ENCODE measurements at regions not wholly inside any gene's neighbourhood (a gene's known extent, or its start where the extent isn't known, plus 50 kb on each side); places are given as distances from the start of the nearest gene placed in this dataset.

DNA sequence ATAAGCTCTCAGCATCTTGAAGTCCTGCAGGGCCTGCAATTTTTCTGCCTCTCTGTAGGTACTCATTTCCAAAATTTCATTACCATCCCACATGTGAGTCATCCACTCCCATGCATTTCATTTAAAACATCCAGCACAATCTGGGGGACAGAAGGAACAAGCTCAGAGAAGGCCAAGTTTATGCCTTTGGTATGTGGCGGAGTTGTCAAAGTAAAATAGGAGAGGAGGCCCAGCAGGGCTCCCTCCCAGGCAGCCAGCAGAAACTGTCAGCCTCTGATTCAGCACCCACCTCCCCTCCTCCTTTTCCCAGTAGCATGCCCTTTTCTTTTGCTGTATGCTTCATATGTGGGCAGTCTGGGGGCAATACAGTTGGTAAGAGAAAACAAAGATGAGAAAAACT, 126.4 kb upstream of the ZNF366 start:
- no peaks in the 10 kb centered on the region for H3K27me3 ChIP-seq (ENCODE audit: low read depth, low read length)
- no peak overlapping the region for H3K4me3 ChIP-seq (ENCODE audit: low read depth in 1 of 2, low read length in 2 of 2)
- H3K4me1 ChIP-seq (ENCODE audit: control insufficient read depth in 1 of 2, insufficient read depth in 2 of 2, low read length in 2 of 2): peaks cover 5 to 11% of the 10 kb centered on the region in 2 donors
- H3K9me3 ChIP-seq (ENCODE audit: control insufficient read depth in 1 of 2, low read length in 2 of 2): no peaks in the 10 kb centered on the region
- peak overlapping the region; percentile 28 for H3K27ac ChIP-seq (ENCODE audit: low read length)
- H3K36me3 ChIP-seq (ENCODE audit: control insufficient read depth in 1 of 2, insufficient read depth in 2 of 2, low read length in 2 of 2): no peaks in the 10 kb centered on the region

DNA sequence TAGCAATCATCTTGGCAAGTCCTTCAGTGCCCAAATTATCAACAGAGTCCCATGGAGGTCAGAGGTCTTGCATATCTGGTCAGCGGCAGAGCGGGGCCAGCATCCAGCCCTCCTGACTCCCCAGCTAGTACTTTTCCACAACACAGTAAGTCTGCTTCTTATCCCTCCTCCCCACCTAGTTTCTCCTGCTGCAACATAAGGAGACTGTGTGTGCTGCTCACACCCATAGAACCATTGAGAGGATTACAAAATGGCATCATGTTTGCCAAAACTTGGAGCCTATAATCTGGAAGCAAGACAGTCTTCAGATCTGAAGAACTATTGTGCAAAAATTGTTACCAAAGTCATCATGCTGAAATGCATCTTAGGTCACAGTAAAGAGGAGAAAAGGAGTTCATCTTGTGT, 125.8 kb upstream of the ZNF366 start:
- H3K27me3 ChIP-seq (ENCODE audit: low read depth, low read length): no peaks in the 10 kb centered on the region

DNA sequence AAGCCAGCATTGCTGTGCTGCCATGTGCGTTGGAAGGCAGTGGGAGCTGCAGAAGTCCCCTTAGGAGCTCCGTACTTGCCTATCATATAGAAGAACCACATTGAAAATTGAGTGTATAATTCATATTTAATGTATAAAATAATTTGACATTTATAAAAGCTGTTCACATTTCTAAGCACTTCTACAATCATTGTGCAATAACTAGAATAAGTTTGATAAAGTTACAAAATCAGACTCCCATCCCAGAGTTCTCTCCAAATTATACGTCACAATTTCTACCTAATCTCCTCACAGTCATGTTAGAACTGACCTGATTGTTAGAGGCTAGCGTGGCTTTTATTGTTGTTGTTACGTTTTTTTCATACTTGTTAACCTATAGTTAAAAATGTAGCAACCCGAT, 123.5 kb upstream of the ZNF366 start:
- peaks cover 5 to 11% of the 10 kb centered on the region in 2 donors for H3K4me1 ChIP-seq (ENCODE audit: control insufficient read depth in 1 of 2, insufficient read depth in 2 of 2, low read length in 2 of 2)
- no peak overlapping the region for H3K27ac ChIP-seq (ENCODE audit: low read length)
- no peaks in the 10 kb centered on the region for H3K36me3 ChIP-seq (ENCODE audit: control insufficient read depth in 1 of 2, insufficient read depth in 2 of 2, low read length in 2 of 2)
- H3K9me3 ChIP-seq (ENCODE audit: control insufficient read depth in 1 of 2, low read length in 2 of 2): no peaks in the 10 kb centered on the region
- no peaks in the 10 kb centered on the region for H3K27me3 ChIP-seq (ENCODE audit: low read depth, low read length)
- H3K4me3 ChIP-seq (ENCODE audit: low read depth in 1 of 2, low read length in 2 of 2): no peak overlapping the region

More for the DNA sequence above, 125.8 kb upstream of the ZNF366 start:
- H3K9me3 ChIP-seq (ENCODE audit: control insufficient read depth in 1 of 2, low read length in 2 of 2): no peaks in the 10 kb centered on the region
- no peaks in the 10 kb centered on the region for H3K36me3 ChIP-seq (ENCODE audit: control insufficient read depth in 1 of 2, insufficient read depth in 2 of 2, low read length in 2 of 2)
- H3K27ac ChIP-seq (ENCODE audit: low read length): no peak overlapping the region
- peaks cover 5 to 11% of the 10 kb centered on the region in 2 donors for H3K4me1 ChIP-seq (ENCODE audit: control insufficient read depth in 1 of 2, insufficient read depth in 2 of 2, low read length in 2 of 2)
- H3K4me3 ChIP-seq (ENCODE audit: low read depth in 1 of 2, low read length in 2 of 2): no peak overlapping the region

DNA sequence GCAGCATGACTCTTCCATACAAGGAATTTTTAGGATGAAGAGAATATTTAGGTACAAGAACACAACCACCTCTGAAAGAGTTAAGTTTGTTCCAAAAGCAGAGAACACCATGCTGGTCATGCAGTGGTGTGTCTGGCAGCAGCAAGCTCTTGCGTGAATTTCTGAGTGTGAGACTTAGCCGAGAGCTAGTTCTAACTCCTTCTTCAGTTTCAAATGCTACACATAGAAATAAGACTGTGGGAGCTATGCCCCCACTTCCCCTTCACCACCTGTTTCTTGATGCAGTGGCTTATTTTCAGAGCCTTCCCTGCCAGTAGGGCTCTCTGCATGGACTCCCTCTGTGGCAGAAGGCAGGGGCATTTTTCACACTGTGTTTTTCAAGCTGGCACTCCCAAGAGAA, 122.9 kb upstream of the ZNF366 start:
- Histone ChIP-seq H3K4me3 (ENCODE audit: low read depth in 1 of 2, low read length in 2 of 2) (no peak overlapping the region), H3K27me3 (ENCODE audit: low read depth, low read length) (no peaks in the 10 kb centered on the region), H3K9me3 (ENCODE audit: control insufficient read depth in 1 of 2, low read length in 2 of 2) (no peaks in the 10 kb centered on the region), H3K36me3 (ENCODE audit: control insufficient read depth in 1 of 2, insufficient read depth in 2 of 2, low read length in 2 of 2) (no peaks in the 10 kb centered on the region), H3K27ac (ENCODE audit: low read length) (no peak overlapping the region), H3K4me1 (ENCODE audit: control insufficient read depth in 1 of 2, insufficient read depth in 2 of 2, low read length in 2 of 2) (peaks cover 5 to 14% of the 10 kb centered on the region in 2 donors)

DNA sequence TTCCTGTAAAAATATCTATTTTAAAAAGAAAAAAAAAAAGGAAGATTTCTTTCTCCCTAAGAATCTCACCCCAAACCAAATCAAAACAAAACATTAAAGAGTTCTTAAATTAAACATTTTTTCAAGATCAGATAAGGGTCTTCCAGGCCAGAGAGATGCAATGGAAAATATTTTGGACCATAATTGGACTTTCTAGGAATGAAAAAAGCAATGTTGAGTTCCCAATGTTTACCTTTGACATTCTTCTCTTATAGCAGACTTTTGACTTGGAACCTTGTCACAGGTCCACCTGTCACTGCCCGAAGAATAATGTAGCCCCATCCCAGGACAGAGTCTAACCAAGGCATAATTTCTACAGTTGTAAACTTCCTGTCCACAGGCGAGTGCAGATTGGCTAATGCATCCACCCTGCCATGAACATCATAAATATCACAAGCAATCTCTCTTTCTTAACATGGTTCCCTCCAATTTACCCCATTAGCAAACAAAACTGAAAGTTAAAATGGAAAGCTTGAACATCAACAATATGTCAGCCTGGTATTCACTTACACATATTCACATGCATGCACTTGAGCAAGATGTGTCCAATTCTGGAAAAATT, 121.7 kb upstream of the ZNF366 start:
- no peaks in the 10 kb centered on the region for H3K36me3 ChIP-seq (ENCODE audit: control insufficient read depth in 1 of 2, insufficient read depth in 2 of 2, low read length in 2 of 2)
- no peaks in the 10 kb centered on the region for H3K9me3 ChIP-seq (ENCODE audit: control insufficient read depth in 1 of 2, low read length in 2 of 2)
- H3K4me3 ChIP-seq (ENCODE audit: low read depth in 1 of 2, low read length in 2 of 2): no peak overlapping the region
- H3K27ac ChIP-seq (ENCODE audit: low read length): no peak overlapping the region
- H3K27me3 ChIP-seq (ENCODE audit: low read depth, low read length): no peaks in the 10 kb centered on the region
- peaks cover 5 to 11% of the 10 kb centered on the region in 2 donors for H3K4me1 ChIP-seq (ENCODE audit: control insufficient read depth in 1 of 2, insufficient read depth in 2 of 2, low read length in 2 of 2)

DNA sequence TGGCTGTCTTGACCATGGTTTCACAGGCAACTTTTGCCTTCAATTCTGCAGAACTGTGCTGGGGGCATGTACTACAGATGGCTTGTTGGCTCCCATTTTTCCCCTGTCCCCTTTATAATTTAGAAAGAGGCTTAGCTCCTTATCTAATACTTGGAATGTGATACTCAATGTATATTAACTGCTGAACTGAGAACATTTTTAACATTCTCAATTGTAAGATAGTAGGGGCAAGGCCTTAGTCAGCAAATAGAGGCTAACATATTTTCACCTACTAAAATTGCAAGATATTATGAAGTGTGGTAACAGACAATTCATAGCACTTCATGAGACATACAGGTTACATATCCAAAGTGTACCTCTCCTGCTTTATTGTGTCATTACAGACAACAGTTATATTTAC, 118.1 kb upstream of the ZNF366 start:
- Histone ChIP-seq H3K9me3 (ENCODE audit: control insufficient read depth in 1 of 2, low read length in 2 of 2) (no peaks in the 10 kb centered on the region), H3K4me1 (ENCODE audit: control insufficient read depth in 1 of 2, insufficient read depth in 2 of 2, low read length in 2 of 2) (peaks cover 5% of the 10 kb centered on the region in 2 donors), H3K27me3 (ENCODE audit: low read depth, low read length) (no peaks in the 10 kb centered on the region), H3K36me3 (ENCODE audit: control insufficient read depth in 1 of 2, insufficient read depth in 2 of 2, low read length in 2 of 2) (no peaks in the 10 kb centered on the region), H3K27ac (ENCODE audit: low read length) (no peak overlapping the region), H3K4me3 (ENCODE audit: low read depth in 1 of 2, low read length in 2 of 2) (no peak overlapping the region)

DNA sequence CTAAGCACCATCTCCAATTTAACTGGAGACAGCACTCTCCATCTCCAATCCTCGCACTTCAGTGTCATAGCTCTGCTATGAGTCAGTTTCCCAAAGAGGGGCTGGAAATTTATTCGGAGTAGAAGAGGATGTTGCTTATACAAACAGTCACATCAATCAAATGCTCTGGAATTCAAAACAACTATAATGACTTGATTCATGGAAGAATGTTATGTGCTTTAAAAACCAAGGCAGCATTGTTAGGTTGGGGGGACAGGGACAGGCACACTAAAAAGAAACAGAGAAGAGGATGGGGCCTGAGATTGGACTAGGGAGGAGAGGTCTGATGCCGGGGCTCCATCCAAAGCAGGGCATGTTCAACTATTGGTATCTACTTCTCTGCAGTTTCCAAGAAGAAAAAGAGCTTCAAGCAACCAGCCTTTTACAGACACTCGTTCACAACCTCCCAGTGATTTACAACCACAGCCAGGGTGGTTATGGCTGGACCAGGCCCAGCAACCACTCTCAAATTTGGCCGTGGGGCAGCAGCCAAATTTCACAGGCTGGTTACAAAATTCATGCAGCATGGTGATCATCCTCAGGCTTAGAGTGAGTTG, 117.5 kb upstream of the ZNF366 start:
- no peaks in the 10 kb centered on the region for H3K36me3 ChIP-seq (ENCODE audit: control insufficient read depth in 1 of 2, insufficient read depth in 2 of 2, low read length in 2 of 2)
- no peaks in the 10 kb centered on the region for H3K27me3 ChIP-seq (ENCODE audit: low read depth, low read length)
- peaks cover 5% of the 10 kb centered on the region in 2 donors for H3K4me1 ChIP-seq (ENCODE audit: control insufficient read depth in 1 of 2, insufficient read depth in 2 of 2, low read length in 2 of 2)
- no peak overlapping the region for H3K4me3 ChIP-seq (ENCODE audit: low read depth in 1 of 2, low read length in 2 of 2)
- no peaks in the 10 kb centered on the region for H3K9me3 ChIP-seq (ENCODE audit: control insufficient read depth in 1 of 2, low read length in 2 of 2)
- H3K27ac ChIP-seq (ENCODE audit: low read length): no peak overlapping the region

DNA sequence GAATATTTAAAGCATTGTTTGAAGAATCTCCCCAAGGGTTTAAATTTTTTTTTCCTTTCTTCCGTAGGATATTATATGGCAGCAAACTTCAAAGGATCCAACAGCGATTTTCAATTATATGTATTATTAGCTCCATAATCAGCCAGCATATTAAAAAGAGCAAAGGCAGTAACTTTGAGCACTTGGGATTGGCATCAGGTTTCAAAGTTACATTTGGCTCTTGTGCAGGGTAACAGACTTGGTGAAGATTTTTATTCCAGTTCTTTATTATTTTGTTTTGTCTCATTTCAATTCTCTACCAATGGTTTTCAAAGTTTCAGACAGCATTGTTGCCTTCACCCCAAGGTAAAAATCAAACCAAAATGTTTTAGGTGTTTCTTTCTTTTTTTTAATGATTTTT, 116.7 kb upstream of the ZNF366 start:
- Histone ChIP-seq H3K4me3 (ENCODE audit: low read depth in 1 of 2, low read length in 2 of 2) (no peak overlapping the region), H3K27ac (ENCODE audit: low read length) (no peak overlapping the region), H3K27me3 (ENCODE audit: low read depth, low read length) (no peaks in the 10 kb centered on the region), H3K9me3 (ENCODE audit: control insufficient read depth in 1 of 2, low read length in 2 of 2) (no peaks in the 10 kb centered on the region), H3K36me3 (ENCODE audit: control insufficient read depth in 1 of 2, insufficient read depth in 2 of 2, low read length in 2 of 2) (no peaks in the 10 kb centered on the region), H3K4me1 (ENCODE audit: control insufficient read depth in 1 of 2, insufficient read depth in 2 of 2, low read length in 2 of 2) (peaks cover under 1 to 5% of the 10 kb centered on the region in 2 donors)

DNA sequence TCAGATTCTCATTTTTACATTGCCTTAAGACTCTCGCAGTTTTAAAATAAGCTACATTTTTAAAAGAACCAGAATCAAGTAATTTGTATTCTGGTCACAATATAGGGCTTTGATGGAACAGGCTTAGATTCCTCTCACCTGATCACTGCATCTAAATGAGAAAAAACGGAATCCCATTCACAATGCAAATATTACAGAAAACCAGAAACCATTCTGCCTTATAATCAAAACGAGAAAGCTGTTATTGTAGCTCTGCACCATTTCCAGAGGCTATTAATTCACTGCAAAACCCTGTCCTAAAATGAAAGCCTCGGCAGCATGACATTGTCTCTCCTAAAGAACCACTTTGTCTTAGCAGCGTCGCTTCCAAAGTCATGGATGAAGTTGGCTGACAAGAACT, 116.1 kb upstream of the ZNF366 start:
- Histone ChIP-seq H3K27ac (ENCODE audit: low read length) (no peak overlapping the region), H3K4me1 (ENCODE audit: control insufficient read depth in 1 of 2, insufficient read depth in 2 of 2, low read length in 2 of 2) (peaks cover 0 to 5% of the 10 kb centered on the region in 2 donors), H3K4me3 (ENCODE audit: low read depth in 1 of 2, low read length in 2 of 2) (no peak overlapping the region), H3K9me3 (ENCODE audit: control insufficient read depth in 1 of 2, low read length in 2 of 2) (no peaks in the 10 kb centered on the region), H3K27me3 (ENCODE audit: low read depth, low read length) (no peaks in the 10 kb centered on the region), H3K36me3 (ENCODE audit: control insufficient read depth in 1 of 2, insufficient read depth in 2 of 2, low read length in 2 of 2) (no peaks in the 10 kb centered on the region)

DNA sequence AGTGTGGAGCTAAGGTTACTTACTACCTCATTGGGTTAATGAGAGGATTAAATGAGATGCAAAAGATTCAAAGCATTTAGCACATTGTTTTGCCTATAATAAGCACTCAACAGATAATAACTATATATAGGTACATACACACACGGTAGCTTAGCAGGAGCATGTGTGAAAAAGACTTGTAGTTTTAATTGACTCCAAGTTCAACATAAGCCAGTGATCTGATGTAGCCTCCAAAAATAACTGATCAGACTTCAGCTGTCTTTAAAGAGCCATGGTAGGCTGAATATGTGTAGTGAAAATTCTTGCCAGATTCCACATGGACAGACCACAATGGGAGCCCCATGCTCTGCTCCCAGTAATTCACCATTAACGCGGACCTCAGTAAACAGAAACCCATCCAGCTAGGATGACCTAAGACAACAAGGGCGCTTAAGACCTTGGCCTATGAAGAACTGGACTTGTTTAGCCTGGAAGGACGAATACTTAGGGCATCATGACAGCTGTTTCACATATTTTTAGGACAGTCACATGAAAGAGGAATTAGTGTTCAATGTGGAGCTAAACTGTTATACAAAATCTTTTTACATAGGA, 115.1 kb upstream of the ZNF366 start:
- Histone ChIP-seq H3K36me3 (ENCODE audit: control insufficient read depth in 1 of 2, insufficient read depth in 2 of 2, low read length in 2 of 2) (no peaks in the 10 kb centered on the region), H3K9me3 (ENCODE audit: control insufficient read depth in 1 of 2, low read length in 2 of 2) (no peaks in the 10 kb centered on the region), H3K4me1 (ENCODE audit: control insufficient read depth in 1 of 2, insufficient read depth in 2 of 2, low read length in 2 of 2) (peaks cover 0 to 5% of the 10 kb centered on the region in 2 donors), H3K27me3 (ENCODE audit: low read depth, low read length) (no peaks in the 10 kb centered on the region), H3K4me3 (ENCODE audit: low read depth in 1 of 2, low read length in 2 of 2) (no peak overlapping the region), H3K27ac (ENCODE audit: low read length) (no peak overlapping the region)

DNA sequence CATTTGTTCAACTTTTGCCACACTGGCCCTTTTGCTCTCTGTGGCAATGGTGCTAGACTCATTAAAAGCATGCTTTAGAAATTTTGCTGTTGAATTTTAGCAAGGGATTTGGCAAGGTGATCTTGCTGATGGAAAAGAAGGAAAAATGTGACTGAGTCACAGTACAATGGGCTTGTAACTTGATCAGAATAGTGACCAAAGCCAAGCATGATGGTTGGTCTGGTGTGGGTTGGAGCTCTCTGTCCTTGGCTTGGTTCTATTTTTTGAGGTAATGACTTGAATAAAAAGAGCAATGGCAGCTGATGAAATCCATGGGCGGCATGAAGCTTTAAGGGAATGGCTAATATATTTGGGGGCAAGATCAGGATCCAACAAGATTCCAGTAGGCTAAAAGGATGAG, 114.4 kb upstream of the ZNF366 start:
- Histone ChIP-seq H3K27me3 (ENCODE audit: low read depth, low read length) (no peaks in the 10 kb centered on the region), H3K4me1 (ENCODE audit: control insufficient read depth in 1 of 2, insufficient read depth in 2 of 2, low read length in 2 of 2) (peaks cover 0 to 5% of the 10 kb centered on the region in 2 donors), H3K4me3 (ENCODE audit: low read depth in 1 of 2, low read length in 2 of 2) (no peak overlapping the region), H3K36me3 (ENCODE audit: control insufficient read depth in 1 of 2, insufficient read depth in 2 of 2, low read length in 2 of 2) (no peaks in the 10 kb centered on the region), H3K9me3 (ENCODE audit: control insufficient read depth in 1 of 2, low read length in 2 of 2) (no peaks in the 10 kb centered on the region), H3K27ac (ENCODE audit: low read length) (no peak overlapping the region)
